ENCODE measurements at regions not wholly inside any gene's neighbourhood (a gene's known extent, or its start where the extent isn't known, plus 50 kb on each side); places are given as distances from the start of the nearest gene placed in this dataset.

GRCh38 chr12:91982946-91983345 is 162.7 kb downstream of the BTG1 start:
- POLR2A ChIA-PET, result interaction anchor here (0.7 kb wide), 1 partner anchor 163 kb away, joined by 3 read pairs; the partner anchor contains the start of gene BTG1
- BruUV-seq (replicated peaks), result no TSS peak
- H3K4me1 Mint-ChIP-seq (ENCODE audit: low read depth, unreplicated experiment), result peaks cover 8% of the 10 kb centered on the region

GRCh38 chr12:91980389-91980821 is 165.2 kb downstream of the BTG1 start:
- no peaks in the 10 kb centered on the region; the same call in 1 of the 2 replicates for H3K4me1 ChIP-seq
- ChIA-PET POLR2A (no interaction called here), CTCF (no interaction called here)
- Mint-ChIP-seq H3K36me3 (ENCODE audit: insufficient read depth, unreplicated experiment) (no peaks in the 10 kb centered on the region), H3K27me3 (ENCODE audit: insufficient read depth, unreplicated experiment) (no peaks in the 10 kb centered on the region), H3K4me3 (ENCODE audit: unreplicated experiment) (no peak overlapping the region), H3K27ac (ENCODE audit: unreplicated experiment) (no peak overlapping the region), H3K9me3 (ENCODE audit: unreplicated experiment) (peaks cover 9% of the 10 kb centered on the region), H3K4me1 (ENCODE audit: low read depth, unreplicated experiment) (no peaks in the 10 kb centered on the region)
- no peak overlapping the region for H3K4me3 ChIP-seq (ENCODE audit: low read depth, low read length)
- no TSS peak for BruUV-seq (replicated peaks)
- no peak for DNase-seq
- no peaks in the 10 kb centered on the region for H3K27me3 ChIP-seq (replicated peaks; ENCODE audit: control insufficient read depth, insufficient read depth, low read length)
- intact Hi-C loops (cut with micrococcal nuclease; ENCODE audit: unreplicated experiment), result no loop called here
- H3K9me3 ChIP-seq, result no peaks in the 10 kb centered on the region
- TF ChIP-seq, protein P1, sequence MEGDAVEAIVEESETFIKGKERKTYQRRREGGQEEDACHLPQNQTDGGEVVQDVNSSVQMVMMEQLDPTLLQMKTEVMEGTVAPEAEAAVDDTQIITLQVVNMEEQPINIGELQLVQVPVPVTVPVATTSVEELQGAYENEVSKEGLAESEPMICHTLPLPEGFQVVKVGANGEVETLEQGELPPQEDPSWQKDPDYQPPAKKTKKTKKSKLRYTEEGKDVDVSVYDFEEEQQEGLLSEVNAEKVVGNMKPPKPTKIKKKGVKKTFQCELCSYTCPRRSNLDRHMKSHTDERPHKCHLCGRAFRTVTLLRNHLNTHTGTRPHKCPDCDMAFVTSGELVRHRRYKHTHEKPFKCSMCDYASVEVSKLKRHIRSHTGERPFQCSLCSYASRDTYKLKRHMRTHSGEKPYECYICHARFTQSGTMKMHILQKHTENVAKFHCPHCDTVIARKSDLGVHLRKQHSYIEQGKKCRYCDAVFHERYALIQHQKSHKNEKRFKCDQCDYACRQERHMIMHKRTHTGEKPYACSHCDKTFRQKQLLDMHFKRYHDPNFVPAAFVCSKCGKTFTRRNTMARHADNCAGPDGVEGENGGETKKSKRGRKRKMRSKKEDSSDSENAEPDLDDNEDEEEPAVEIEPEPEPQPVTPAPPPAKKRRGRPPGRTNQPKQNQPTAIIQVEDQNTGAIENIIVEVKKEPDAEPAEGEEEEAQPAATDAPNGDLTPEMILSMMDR (IDR thresholded peaks at IDR 0.05; ENCODE audit: insufficient read depth in 1 of 2, low read depth in 1 of 2, low read length in 1 of 2, severe bottlenecking in 1 of 2, unreplicated experiment in 1 of 2), result no peak
- H3K36me3 ChIP-seq (ENCODE audit: control insufficient read depth, insufficient read depth, low read length), result no peaks in the 10 kb centered on the region

More at GRCh38 chr12:91982946-91983345, 162.7 kb downstream of the BTG1 start:
- intact Hi-C loops (cut with micrococcal nuclease; ENCODE audit: unreplicated experiment), result no loop called here
- DNase-seq, result no peak
- Histone ChIP-seq H3K9me3 (no peaks in the 10 kb centered on the region), H3K27me3 (replicated peaks; ENCODE audit: control insufficient read depth, insufficient read depth, low read length) (no peaks in the 10 kb centered on the region), H3K4me3 (ENCODE audit: low read depth, low read length) (no peak overlapping the region), H3K4me1 (peaks cover 9% of the 10 kb centered on the region), H3K36me3 (ENCODE audit: control insufficient read depth, insufficient read depth, low read length) (no peaks in the 10 kb centered on the region)
- CTCF ChIA-PET, result no interaction called here
- TF ChIP-seq, protein P1 (IDR thresholded peaks at IDR 0.05; ENCODE audit: insufficient read depth in 1 of 2, low read depth in 1 of 2, low read length in 1 of 2, severe bottlenecking in 1 of 2, unreplicated experiment in 1 of 2), result no peak
- Mint-ChIP-seq H3K9me3 (ENCODE audit: unreplicated experiment) (no peaks in the 10 kb centered on the region), H3K27ac (ENCODE audit: unreplicated experiment) (no peak overlapping the region), H3K27me3 (ENCODE audit: insufficient read depth, unreplicated experiment) (no peaks in the 10 kb centered on the region), H3K36me3 (ENCODE audit: insufficient read depth, unreplicated experiment) (no peaks in the 10 kb centered on the region), H3K4me3 (ENCODE audit: unreplicated experiment) (no peak overlapping the region)

- POLR2A ChIA-PET, result no interaction called here
- no peak for DNase-seq
- Histone ChIP-seq H3K36me3 (ENCODE audit: control insufficient read depth, insufficient read depth, low read length) (no peaks in the 10 kb centered on the region), H3K27me3 (replicated peaks; ENCODE audit: control insufficient read depth, insufficient read depth, low read length) (no peaks in the 10 kb centered on the region), H3K4me1 (no peaks in the 10 kb centered on the region; the same call in 1 of the 2 replicates), H3K4me3 (ENCODE audit: low read depth, low read length) (no peak overlapping the region), H3K9me3 (no peaks in the 10 kb centered on the region)
- Mint-ChIP-seq H3K9me3 (ENCODE audit: unreplicated experiment) (peaks cover 9% of the 10 kb centered on the region), H3K4me1 (ENCODE audit: low read depth, unreplicated experiment) (no peaks in the 10 kb centered on the region), H3K36me3 (ENCODE audit: insufficient read depth, unreplicated experiment) (no peaks in the 10 kb centered on the region), H3K4me3 (ENCODE audit: unreplicated experiment) (no peak overlapping the region), H3K27me3 (ENCODE audit: insufficient read depth, unreplicated experiment) (no peaks in the 10 kb centered on the region), H3K27ac (ENCODE audit: unreplicated experiment) (no peak overlapping the region)
- no TSS peak for BruUV-seq (replicated peaks)
- intact Hi-C loops (cut with micrococcal nuclease; ENCODE audit: unreplicated experiment), result no loop called here
- TF ChIP-seq, protein P1 (IDR thresholded peaks at IDR 0.05; ENCODE audit: insufficient read depth in 1 of 2, low read depth in 1 of 2, low read length in 1 of 2, severe bottlenecking in 1 of 2, unreplicated experiment in 1 of 2), result no peak
- CTCF ChIA-PET, result no interaction called here
Observed at GRCh38 chr12:91978143-91978542, 167.5 kb downstream of the BTG1 start.
